ENCODE measurements at regions not wholly inside any gene's neighbourhood (a gene's known extent, or its start where the extent isn't known, plus 50 kb on each side); places are given as distances from the start of the nearest gene placed in this dataset.
A peak's percentile ranks its signal among the peaks of the same experiment; 100 is the strongest.

DNA sequence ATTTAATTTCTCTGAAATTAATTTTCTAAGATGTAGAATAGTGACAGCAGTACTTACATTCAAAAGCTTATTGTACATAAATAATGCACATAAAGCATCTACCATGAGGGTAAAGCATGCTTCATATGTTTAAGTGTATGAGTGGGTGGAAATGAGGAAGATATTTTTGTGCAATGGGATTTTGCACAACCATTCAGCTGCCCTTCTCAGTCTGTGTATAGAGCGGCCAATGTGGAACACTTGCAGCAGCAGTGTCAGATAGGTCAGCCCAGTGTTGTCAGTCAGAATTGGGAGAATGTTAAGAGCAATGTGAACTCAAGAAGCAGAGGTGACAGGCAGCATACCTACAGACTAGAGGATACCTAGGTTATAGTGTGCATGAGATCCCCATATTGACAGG lies 72.5 kb upstream of the ATP2B1 start:
- TF ChIP-seq, protein P1, sequence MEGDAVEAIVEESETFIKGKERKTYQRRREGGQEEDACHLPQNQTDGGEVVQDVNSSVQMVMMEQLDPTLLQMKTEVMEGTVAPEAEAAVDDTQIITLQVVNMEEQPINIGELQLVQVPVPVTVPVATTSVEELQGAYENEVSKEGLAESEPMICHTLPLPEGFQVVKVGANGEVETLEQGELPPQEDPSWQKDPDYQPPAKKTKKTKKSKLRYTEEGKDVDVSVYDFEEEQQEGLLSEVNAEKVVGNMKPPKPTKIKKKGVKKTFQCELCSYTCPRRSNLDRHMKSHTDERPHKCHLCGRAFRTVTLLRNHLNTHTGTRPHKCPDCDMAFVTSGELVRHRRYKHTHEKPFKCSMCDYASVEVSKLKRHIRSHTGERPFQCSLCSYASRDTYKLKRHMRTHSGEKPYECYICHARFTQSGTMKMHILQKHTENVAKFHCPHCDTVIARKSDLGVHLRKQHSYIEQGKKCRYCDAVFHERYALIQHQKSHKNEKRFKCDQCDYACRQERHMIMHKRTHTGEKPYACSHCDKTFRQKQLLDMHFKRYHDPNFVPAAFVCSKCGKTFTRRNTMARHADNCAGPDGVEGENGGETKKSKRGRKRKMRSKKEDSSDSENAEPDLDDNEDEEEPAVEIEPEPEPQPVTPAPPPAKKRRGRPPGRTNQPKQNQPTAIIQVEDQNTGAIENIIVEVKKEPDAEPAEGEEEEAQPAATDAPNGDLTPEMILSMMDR (IDR thresholded peaks at IDR 0.05): no peak
- Histone ChIP-seq H3K36me3 (no peaks in the 10 kb centered on the region), H3K27ac (no peak overlapping the region), H3K4me1 (peaks cover 0 to 13% of the 10 kb centered on the region in 2 donors), H3K4me3 (no peak overlapping the region), H3K9me3 (peaks cover 0 to 13% of the 10 kb centered on the region in 2 donors), H3K27me3 (no peaks in the 10 kb centered on the region)
- intact Hi-C loops (cut with DNase I): no loop called here
- no peak for DNase-seq
- ATAC-seq: peak; percentile 62

- TF ChIP-seq, protein P1 (IDR thresholded peaks at IDR 0.05): no peak
- no peaks in the 10 kb centered on the region for H3K9me3 ChIP-seq
- intact Hi-C loops (cut with DNase I): no loop called here
- DNase-seq (no peak), ATAC-seq (no peak)
- no peak overlapping the region for H3K27ac ChIP-seq
- H3K27me3 ChIP-seq: no peaks in the 10 kb centered on the region
- peaks cover 0 to 13% of the 10 kb centered on the region in 2 donors for H3K4me1 ChIP-seq
- no peak overlapping the region for H3K4me3 ChIP-seq
- no peaks in the 10 kb centered on the region for H3K36me3 ChIP-seq
These were observed 70.5 kb upstream of the ATP2B1 start for GRCh38 chr12:89779090-89779489.

- DNase-seq (no peak), ATAC-seq (no peak)
- intact Hi-C loops (cut with DNase I): no loop called here
- Histone ChIP-seq H3K27ac (no peak overlapping the region), H3K4me1 (peaks cover 0 to 3% of the 10 kb centered on the region in 2 donors), H3K9me3 (no peaks in the 10 kb centered on the region), H3K4me3 (no peak overlapping the region), H3K36me3 (no peaks in the 10 kb centered on the region), H3K27me3 (no peaks in the 10 kb centered on the region)
- TF ChIP-seq, protein P1 (IDR thresholded peaks at IDR 0.05): no peak
These were observed 69.2 kb upstream of the ATP2B1 start for GRCh38 chr12:89777733-89778379.

DNA sequence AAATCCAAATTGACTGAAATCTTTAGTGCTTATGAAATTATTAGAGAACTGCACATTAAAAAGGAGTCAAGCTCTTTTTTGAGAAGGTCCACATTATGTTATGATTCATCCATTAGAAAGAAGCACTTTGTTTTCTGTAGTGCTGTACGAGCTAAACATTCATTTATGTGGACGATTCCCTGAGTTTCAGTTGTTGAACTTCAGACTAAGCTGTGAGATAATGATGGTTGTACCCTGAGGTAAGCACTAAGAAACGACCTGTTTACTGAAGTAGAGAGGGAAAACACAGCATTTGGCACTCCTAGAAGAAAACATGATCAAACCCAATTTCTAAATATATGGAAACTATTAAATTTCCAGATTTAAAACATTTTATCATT lies 67.3 kb upstream of the ATP2B1 start:
- TF ChIP-seq, protein P1 (IDR thresholded peaks at IDR 0.05): no peak
- ATAC-seq (no peak), DNase-seq (no peak)
- Histone ChIP-seq H3K4me3 (no peak overlapping the region), H3K27me3 (no peaks in the 10 kb centered on the region), H3K36me3 (no peaks in the 10 kb centered on the region), H3K27ac (no peak overlapping the region), H3K4me1 (no peaks in the 10 kb centered on the region), H3K9me3 (no peaks in the 10 kb centered on the region)
- intact Hi-C loops (cut with DNase I): no loop called here

GRCh38 chr12:89775063-89775985 lies 66.7 kb upstream of the ATP2B1 start:
- intact Hi-C loops (cut with DNase I): no loop called here
- DNase-seq (no peak), ATAC-seq (no peak)
- no peak overlapping the region for H3K27ac ChIP-seq
- H3K27me3 ChIP-seq: no peaks in the 10 kb centered on the region
- TF ChIP-seq, protein P1 (IDR thresholded peaks at IDR 0.05): no peak
- H3K4me3 ChIP-seq: no peak overlapping the region
- H3K36me3 ChIP-seq: no peaks in the 10 kb centered on the region
- no peaks in the 10 kb centered on the region for H3K9me3 ChIP-seq
- no peaks in the 10 kb centered on the region for H3K4me1 ChIP-seq

All from left lung (tissue), 4 donors.